ENCODE measurements at regions not wholly inside any gene's neighbourhood (a gene's known extent, or its start where the extent isn't known, plus 50 kb on each side); places are given as distances from the start of the nearest gene placed in this dataset.

DNA sequence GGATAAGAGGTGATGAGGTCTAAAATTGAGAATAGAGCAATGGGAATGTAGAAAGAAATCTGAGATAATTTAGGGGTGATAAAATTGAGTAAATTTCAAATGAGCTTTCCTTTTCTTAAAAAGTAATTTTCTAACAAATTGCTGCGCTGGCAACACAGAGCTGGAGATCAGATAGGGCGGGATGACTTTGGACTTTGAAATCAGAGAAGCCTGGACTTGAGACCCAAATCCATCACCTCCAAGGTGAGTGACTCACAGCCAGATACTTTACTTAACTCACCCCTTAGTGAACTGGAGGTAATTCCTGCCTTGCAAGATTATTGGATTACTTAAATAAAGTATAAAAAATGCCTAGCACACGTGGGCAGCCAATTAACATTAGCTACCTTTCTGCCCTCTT lies 80.8 kb downstream of the P2RY1 start:
- Histone ChIP-seq H3K27ac (no peak overlapping the region), H3K4me3 (no peak overlapping the region), H3K4me1 (no peaks in the 10 kb centered on the region), H3K4me2 (no peak overlapping the region), H3K9me3 (no peaks in the 10 kb centered on the region)
- ChIA-PET POLR2A (no interaction called here), CTCF (no interaction called here)
- WGBS (ENCODE audit: missing lambda C conversion rate): 53% methylated on average over 3 of the region's 3 CpGs
- ATAC-seq (no peak), DNase-seq (ENCODE audit: low read depth in 1 of 2, low spot score in 1 of 2) (no peak), FAIRE-seq (no peak)
- no peak for TF ChIP-seq KDM1A (IDR thresholded peaks at IDR 0.05; ENCODE audit: low read depth)
- TF ChIP-seq FOXS1 (CRISPR knock-in tag; IDR thresholded peaks at IDR 0.05): no peak
- TF ChIP-seq, protein P1, sequence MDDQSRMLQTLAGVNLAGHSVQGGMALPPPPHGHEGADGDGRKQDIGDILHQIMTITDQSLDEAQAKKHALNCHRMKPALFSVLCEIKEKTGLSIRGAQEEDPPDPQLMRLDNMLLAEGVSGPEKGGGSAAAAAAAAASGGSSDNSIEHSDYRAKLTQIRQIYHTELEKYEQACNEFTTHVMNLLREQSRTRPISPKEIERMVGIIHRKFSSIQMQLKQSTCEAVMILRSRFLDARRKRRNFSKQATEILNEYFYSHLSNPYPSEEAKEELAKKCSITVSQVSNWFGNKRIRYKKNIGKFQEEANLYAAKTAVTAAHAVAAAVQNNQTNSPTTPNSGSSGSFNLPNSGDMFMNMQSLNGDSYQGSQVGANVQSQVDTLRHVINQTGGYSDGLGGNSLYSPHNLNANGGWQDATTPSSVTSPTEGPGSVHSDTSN (IDR thresholded peaks at IDR 0.05): no peak

DNA sequence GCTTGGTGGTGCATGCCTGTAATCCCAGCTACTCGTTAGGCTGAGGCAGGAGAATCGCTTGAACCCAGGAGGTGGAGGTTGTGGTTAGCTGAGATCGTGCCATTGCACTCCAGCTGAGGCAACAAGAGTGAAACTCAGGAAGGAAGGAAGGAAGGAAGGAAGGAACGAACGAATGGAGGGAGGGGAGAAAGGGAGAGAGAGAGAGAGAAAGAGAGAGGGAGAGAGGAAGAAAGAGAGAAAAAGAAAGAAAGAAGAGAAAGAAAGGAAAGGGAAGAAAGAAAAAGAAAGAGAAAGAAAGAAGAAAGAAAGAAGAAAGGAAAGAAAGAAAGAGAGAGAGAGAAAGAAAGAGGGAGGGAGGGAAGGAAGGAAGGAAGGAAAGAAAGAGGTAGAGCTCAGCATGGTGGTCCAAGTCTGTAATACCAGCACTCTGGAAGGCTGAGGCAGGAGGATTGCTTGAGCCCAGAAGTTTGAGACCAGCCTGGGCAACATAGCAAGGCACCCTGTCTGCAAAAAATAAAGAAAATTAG lies 81.9 kb downstream of the P2RY1 start:
- POLR2A ChIA-PET: no interaction called here
- Histone ChIP-seq H3K9me3 (no peaks in the 10 kb centered on the region), H3K27ac (no peak overlapping the region), H3K4me3 (no peak overlapping the region), H3K4me2 (no peak overlapping the region), H3K4me1 (no peaks in the 10 kb centered on the region)
- TF ChIP-seq JUNB (IDR thresholded peaks at IDR 0.05) (no peak), CBX8 (IDR thresholded peaks at IDR 0.05) (no peak), BHLHE40 (IDR thresholded peaks at IDR 0.05; ENCODE audit: low read depth, low read length) (no peak)
- WGBS (ENCODE audit: missing lambda C conversion rate): 62% methylated on average over 5 of the region's 5 CpGs
- FAIRE-seq (no peak), ATAC-seq (no peak), DNase-seq (ENCODE audit: low read depth in 1 of 2, low spot score in 1 of 2) (no peak)
- CTCF ChIA-PET: interaction anchor here (0.6 kb wide), 1 partner anchor 39 kb away, joined by 3 read pairs; no protein-coding TSS in a partner anchor

DNA sequence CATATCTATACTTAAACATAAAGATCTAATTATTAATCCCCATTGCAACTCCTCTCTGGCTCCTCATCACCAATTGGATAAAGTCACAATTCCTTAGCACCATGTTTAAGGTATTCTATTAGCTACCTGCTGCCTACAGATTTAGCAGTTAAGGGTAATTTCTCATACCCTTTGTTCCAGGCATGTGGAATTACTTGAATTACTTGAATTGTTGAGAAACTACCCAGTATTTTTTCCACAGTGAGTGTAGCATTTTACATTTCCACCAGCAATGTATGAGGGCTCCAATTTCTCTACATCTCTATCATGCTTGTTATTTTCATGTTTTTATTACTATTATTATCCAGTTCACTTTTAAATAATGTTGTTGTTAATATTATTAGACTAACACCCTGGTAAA lies 86.4 kb downstream of the P2RY1 start:
- ATAC-seq (no peak), DNase-seq (ENCODE audit: low read depth in 1 of 2, low spot score in 1 of 2) (no peak), FAIRE-seq (no peak)
- TF ChIP-seq CEBPB (IDR thresholded peaks at IDR 0.05): no peak
- no peak for TF ChIP-seq MAFK (IDR thresholded peaks at IDR 0.05; ENCODE audit: partially characterized antibody)
- no peak for TF ChIP-seq JUNB (IDR thresholded peaks at IDR 0.05)
- TF ChIP-seq ZSCAN20 (CRISPR knock-in tag; IDR thresholded peaks at IDR 0.05): no peak
- TF ChIP-seq CBX2 (IDR thresholded peaks at IDR 0.05; ENCODE audit: borderline replicate concordance, low read depth): no peak
- TF ChIP-seq PHF8 (IDR thresholded peaks at IDR 0.05; ENCODE audit: borderline replicate concordance, low read depth): no peak
- TF ChIP-seq, protein P2, sequence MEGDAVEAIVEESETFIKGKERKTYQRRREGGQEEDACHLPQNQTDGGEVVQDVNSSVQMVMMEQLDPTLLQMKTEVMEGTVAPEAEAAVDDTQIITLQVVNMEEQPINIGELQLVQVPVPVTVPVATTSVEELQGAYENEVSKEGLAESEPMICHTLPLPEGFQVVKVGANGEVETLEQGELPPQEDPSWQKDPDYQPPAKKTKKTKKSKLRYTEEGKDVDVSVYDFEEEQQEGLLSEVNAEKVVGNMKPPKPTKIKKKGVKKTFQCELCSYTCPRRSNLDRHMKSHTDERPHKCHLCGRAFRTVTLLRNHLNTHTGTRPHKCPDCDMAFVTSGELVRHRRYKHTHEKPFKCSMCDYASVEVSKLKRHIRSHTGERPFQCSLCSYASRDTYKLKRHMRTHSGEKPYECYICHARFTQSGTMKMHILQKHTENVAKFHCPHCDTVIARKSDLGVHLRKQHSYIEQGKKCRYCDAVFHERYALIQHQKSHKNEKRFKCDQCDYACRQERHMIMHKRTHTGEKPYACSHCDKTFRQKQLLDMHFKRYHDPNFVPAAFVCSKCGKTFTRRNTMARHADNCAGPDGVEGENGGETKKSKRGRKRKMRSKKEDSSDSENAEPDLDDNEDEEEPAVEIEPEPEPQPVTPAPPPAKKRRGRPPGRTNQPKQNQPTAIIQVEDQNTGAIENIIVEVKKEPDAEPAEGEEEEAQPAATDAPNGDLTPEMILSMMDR (IDR thresholded peaks at IDR 0.05): no peak
- no peak for TF ChIP-seq EHF (CRISPR knock-in tag; IDR thresholded peaks at IDR 0.05)
- TF ChIP-seq RAD21 (conservative IDR thresholded peaks at IDR 0.05 in 1 of 2, IDR thresholded peaks at IDR 0.05 in 1 of 2): no peak
- TF ChIP-seq, protein P1 (IDR thresholded peaks at IDR 0.05): no peak
- TF ChIP-seq EHMT2 (IDR thresholded peaks at IDR 0.05; ENCODE audit: low read depth): no peak
- TF ChIP-seq CHD2 (IDR thresholded peaks at IDR 0.05; ENCODE audit: low read length, partially characterized antibody): no peak
- no peak for TF ChIP-seq NR3C1 (IDR thresholded peaks at IDR 0.05)
- TF ChIP-seq, protein P3, sequence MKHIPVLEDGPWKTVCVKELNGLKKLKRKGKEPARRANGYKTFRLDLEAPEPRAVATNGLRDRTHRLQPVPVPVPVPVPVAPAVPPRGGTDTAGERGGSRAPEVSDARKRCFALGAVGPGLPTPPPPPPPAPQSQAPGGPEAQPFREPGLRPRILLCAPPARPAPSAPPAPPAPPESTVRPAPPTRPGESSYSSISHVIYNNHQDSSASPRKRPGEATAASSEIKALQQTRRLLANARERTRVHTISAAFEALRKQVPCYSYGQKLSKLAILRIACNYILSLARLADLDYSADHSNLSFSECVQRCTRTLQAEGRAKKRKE (CRISPR knock-in tag; IDR thresholded peaks at IDR 0.05; ENCODE audit: low read depth): no peak
- TF ChIP-seq ZC3H11A (IDR thresholded peaks at IDR 0.05): no peak
- TF ChIP-seq, protein P4, sequence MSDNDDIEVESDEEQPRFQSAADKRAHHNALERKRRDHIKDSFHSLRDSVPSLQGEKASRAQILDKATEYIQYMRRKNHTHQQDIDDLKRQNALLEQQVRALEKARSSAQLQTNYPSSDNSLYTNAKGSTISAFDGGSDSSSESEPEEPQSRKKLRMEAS (IDR thresholded peaks at IDR 0.05): no peak
- Histone ChIP-seq H3K27ac (no peak overlapping the region), H3K4me2 (no peak overlapping the region), H3K4me1 (no peaks in the 10 kb centered on the region), H3K4me3 (no peak overlapping the region), H3K9me3 (no peaks in the 10 kb centered on the region)
- ChIA-PET POLR2A (no interaction called here), CTCF (no interaction called here)
